HEK293 (cell line): ENCODE measurements at regions not wholly inside any gene's neighbourhood (a gene's known extent, or its start where the extent isn't known, plus 50 kb on each side); places are given as distances from the start of the nearest gene placed in this dataset.

Experiments
- YY1 ChIP-seq: fragments of 450-650 bp; formaldehyde crosslinking; IDR thresholded peaks from 2 replicates; pipeline ENCODE4 v1.5.1; 2018; ENCODE audit warnings: missing biosample characterization, missing genetic modification characterization
- ZNF362 ChIP-seq: fragments of 450-650 bp; formaldehyde crosslinking; IDR thresholded peaks from 2 replicates; pipeline ENCODE4 v1.5.1; 2016; ENCODE audit warnings: missing biosample characterization, missing genetic modification characterization

- no peak for TF ChIP-seq YY1
- TF ChIP-seq ZNF362 (tag by site-specific recombination) = no peak
Measured at GRCh38 chr2:59826177-59826576, 727.3 kb downstream of the BCL11A start.
